BLaER1 (cell line): ENCODE measurements at regions not wholly inside any gene's neighbourhood (a gene's known extent, or its start where the extent isn't known, plus 50 kb on each side); places are given as distances from the start of the nearest gene placed in this dataset.
"Not testable (repeated sequence)": the region's sequence is repeated elsewhere in the genome, so short reads cannot be mapped to it uniquely, and the experiment has no call there.

Source experiments
- H3K27ac ChIP-seq: shearing (Covaris generic); formaldehyde crosslinking; 2 replicates; pipeline ENCODE4 v1.8.1; 2022
- H3K27me3 ChIP-seq: shearing (Covaris generic); formaldehyde crosslinking; 2 replicates; pipeline ENCODE4 v1.8.1; 2022
- H3K36me3 ChIP-seq: shearing (Covaris generic); formaldehyde crosslinking; 2 replicates; pipeline ENCODE4 v1.8.1; 2022
- H3K4me1 ChIP-seq: shearing (Covaris generic); formaldehyde crosslinking; 2 replicates; pipeline ENCODE4 v1.8.1; 2022
- H3K4me2 ChIP-seq: shearing (Covaris generic); formaldehyde crosslinking; 2 replicates; pipeline ENCODE4 v1.8.1; 2022
- H3K4me3 ChIP-seq: shearing (Covaris generic); formaldehyde crosslinking; 2 replicates; pipeline ENCODE4 v1.8.1; 2022
- H3K9ac ChIP-seq: shearing (Covaris generic); formaldehyde crosslinking; 2 replicates; pipeline ENCODE4 v1.8.1; 2022
- H3K9me3 ChIP-seq: shearing (Covaris generic); formaldehyde crosslinking; 2 replicates; pipeline ENCODE4 v1.8.1; 2022
- H4K20me1 ChIP-seq: shearing (Covaris generic); formaldehyde crosslinking; 2 replicates; pipeline ENCODE4 v1.8.1; 2022
- Cebpa-rat ChIP-seq: shearing (Covaris generic); IDR thresholded peaks from 2 replicates; pipeline ENCODE4 v1.8.1; 2022

DNA sequence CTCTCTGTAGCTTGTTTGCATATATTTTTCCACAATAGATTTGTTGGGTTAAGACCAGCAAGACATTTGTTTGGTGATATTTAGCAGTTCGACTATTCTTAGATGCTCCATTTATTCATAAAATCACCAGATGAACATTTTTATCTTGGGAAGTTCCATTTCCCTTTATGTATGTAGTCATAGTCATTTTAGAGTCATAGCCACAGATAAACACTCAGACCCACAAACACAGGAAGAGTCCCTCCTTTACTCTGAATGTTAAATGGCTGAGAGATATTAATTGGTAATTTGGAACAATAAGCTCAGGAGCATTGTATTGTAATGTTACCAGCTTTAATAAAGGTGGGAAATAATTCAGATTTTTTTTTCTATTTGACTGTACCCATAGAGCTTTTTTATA, 1608.7 kb downstream of the STIM2 start:
- H3K9ac ChIP-seq, result no peak overlapping the region
- H4K20me1 ChIP-seq, result no peaks in the 10 kb centered on the region
- no peak for TF ChIP-seq Cebpa-rat
- no peak overlapping the region for H3K27ac ChIP-seq
- H3K4me3 ChIP-seq, result no peak overlapping the region
- no peaks in the 10 kb centered on the region for H3K36me3 ChIP-seq
- no peak overlapping the region for H3K4me2 ChIP-seq
- H3K4me1 ChIP-seq, result no peaks in the 10 kb centered on the region
- H3K9me3 ChIP-seq, result no peaks in the 10 kb centered on the region
- no peaks in the 10 kb centered on the region for H3K27me3 ChIP-seq

DNA sequence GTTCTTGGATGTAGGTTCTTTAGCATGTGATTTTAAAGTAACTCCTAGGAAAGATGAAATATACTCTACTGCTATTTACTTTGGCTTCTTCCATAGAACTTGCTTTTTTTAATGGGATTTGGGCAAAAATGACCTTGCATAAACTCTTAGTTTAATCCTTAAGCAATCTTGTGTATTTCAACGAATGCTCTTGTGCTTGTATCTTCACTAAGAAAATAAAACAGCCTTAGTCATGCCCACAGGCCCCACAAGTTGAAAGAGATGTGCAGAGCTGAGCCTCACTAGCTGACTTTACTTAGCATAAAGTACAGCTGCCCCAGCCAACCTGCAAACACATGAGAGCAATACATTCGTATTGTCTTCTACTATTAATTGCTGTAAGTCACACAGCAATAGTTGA, 1609.2 kb downstream of the STIM2 start:
- no peaks in the 10 kb centered on the region for H3K27me3 ChIP-seq
- no peaks in the 10 kb centered on the region for H3K9me3 ChIP-seq
- no peaks in the 10 kb centered on the region for H3K36me3 ChIP-seq
- H3K4me2 ChIP-seq, result no peak overlapping the region
- H3K4me1 ChIP-seq, result no peaks in the 10 kb centered on the region
- no peak overlapping the region for H3K9ac ChIP-seq
- TF ChIP-seq Cebpa-rat, result no peak
- no peaks in the 10 kb centered on the region for H4K20me1 ChIP-seq
- no peak overlapping the region for H3K27ac ChIP-seq
- H3K4me3 ChIP-seq, result no peak overlapping the region

DNA sequence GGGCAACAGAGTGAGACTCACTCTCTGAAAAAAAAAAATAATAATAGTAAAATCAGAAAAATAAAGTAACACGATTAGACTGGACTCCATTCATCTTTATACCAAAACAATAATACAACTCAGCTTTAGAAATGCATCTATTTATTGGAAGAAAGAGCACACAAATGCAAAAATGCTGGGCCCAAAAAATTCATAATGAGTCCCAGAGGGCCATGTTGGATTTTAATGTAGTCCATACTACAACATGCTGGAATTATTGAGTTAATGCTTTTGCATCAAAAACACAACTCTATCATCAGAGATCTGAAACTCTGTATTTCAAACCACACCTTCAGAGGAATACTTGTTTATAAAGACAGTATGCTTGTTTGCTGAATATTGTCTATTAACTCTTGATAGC, 1614.7 kb downstream of the STIM2 start:
- Histone ChIP-seq H3K9me3 (no peaks in the 10 kb centered on the region), H3K27me3 (no peaks in the 10 kb centered on the region), H3K9ac (no peak overlapping the region), H3K4me1 (no peaks in the 10 kb centered on the region), H3K27ac (no peak overlapping the region), H4K20me1 (no peaks in the 10 kb centered on the region), H3K36me3 (no peaks in the 10 kb centered on the region), H3K4me2 (no peak overlapping the region), H3K4me3 (no peak overlapping the region)
- TF ChIP-seq Cebpa-rat, result no peak

DNA sequence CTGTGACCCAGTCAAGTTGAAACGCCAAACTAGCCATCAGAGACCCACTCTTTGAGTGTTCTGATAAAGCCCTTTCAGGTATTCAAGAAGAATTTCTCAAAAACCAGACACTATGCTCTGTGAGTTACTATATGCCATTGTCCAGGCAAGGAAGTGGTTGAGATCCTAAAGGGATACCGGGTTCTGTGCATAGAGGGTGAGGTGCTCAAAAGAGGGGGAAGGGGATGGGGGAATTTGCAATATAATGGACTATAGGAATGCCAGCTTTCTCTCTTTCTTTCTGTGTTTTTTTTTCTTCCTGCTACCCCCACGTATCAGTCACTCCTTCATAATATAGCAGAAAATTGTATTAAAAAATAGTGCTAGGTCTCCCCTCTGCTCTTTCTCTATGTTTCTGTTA, 1619.0 kb downstream of the STIM2 start:
- no peaks in the 10 kb centered on the region for H4K20me1 ChIP-seq
- no peaks in the 10 kb centered on the region for H3K36me3 ChIP-seq
- no peak overlapping the region for H3K9ac ChIP-seq
- no peaks in the 10 kb centered on the region for H3K9me3 ChIP-seq
- no peaks in the 10 kb centered on the region for H3K27me3 ChIP-seq
- TF ChIP-seq Cebpa-rat, result no peak
- H3K27ac ChIP-seq, result no peak overlapping the region
- no peak overlapping the region for H3K4me2 ChIP-seq
- no peaks in the 10 kb centered on the region for H3K4me1 ChIP-seq
- no peak overlapping the region for H3K4me3 ChIP-seq

DNA sequence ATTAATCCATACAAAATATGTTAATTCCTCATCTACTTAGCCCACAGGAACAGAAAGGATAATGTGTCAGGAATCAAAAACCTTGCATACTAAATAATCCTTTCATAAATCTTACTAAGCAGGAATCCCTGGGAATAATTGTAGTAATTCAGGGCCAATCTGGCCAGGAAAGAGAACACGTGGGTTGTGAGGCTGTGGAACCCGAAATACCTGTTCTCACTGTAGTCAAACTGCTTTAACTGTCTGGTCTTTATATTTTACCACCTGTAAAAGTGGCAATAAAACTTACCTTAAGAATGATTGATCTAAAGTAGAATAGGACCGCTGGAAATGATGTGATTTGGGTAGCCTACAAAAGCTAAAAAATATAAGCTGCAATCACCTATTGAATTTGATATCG, 1620.9 kb downstream of the STIM2 start:
- TF ChIP-seq Cebpa-rat, result no peak
- H3K9me3 ChIP-seq, result no peaks in the 10 kb centered on the region
- H3K4me1 ChIP-seq, result no peaks in the 10 kb centered on the region
- no peak overlapping the region for H3K4me2 ChIP-seq
- no peaks in the 10 kb centered on the region for H4K20me1 ChIP-seq
- no peak overlapping the region for H3K27ac ChIP-seq
- no peaks in the 10 kb centered on the region for H3K27me3 ChIP-seq
- H3K4me3 ChIP-seq, result no peak overlapping the region
- H3K9ac ChIP-seq, result no peak overlapping the region
- no peaks in the 10 kb centered on the region for H3K36me3 ChIP-seq

DNA sequence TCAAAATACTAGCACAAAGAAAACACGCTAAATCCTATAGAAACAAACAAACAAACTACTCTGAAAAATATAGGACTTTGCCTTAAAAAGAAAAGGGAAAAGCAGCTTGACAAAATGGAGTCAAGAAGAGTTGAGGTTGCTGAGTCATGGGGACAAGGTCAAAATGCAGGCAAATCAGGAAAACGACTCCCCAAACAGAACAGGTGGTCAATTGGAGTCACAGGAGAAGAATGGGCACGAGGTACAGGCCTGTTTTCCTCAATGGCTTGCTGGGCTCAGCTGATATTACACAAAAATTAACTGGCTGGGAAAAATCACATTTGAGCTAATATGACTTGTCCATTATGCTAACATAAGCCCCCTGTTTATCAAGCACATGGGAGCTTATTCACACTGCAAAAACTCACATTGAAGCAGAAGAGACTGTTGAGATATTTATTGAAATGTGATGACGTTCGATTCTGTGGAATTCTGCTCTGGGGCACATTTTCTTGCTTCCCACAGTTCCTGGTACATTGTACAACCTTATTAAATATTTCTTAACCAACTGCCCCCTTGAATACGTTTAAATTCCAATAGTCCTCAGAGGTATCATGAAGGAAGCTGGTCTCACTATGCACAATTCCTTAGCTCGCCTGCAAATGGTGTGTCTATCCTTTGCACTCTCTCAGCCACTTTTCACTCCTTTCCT, 1622.1 kb downstream of the STIM2 start:
- Histone ChIP-seq H3K27me3 (no peaks in the 10 kb centered on the region), H3K9ac (no peak overlapping the region), H3K9me3 (no peaks in the 10 kb centered on the region), H3K4me1 (no peaks in the 10 kb centered on the region), H3K4me2 (no peak overlapping the region), H3K36me3 (no peaks in the 10 kb centered on the region), H4K20me1 (no peaks in the 10 kb centered on the region), H3K27ac (no peak overlapping the region), H3K4me3 (no peak overlapping the region)
- TF ChIP-seq Cebpa-rat, result no peak

DNA sequence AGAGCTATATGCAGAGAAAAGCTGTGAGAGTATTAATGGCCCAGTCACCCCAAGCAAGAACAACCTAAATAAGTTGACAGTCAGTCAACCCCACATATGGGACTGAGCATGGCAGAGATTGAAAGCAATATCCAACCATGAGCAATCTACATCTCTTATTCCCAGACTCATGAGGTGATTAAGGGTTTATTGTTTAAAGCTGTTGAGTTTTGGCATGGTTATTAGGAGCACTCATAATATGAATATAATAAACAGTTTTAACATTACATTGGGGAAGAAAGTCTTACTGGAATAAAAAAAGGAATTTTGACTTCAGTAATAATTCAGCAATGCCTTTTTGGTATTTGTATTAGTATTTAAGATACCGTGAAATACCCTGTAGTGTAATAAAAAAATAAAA, 1627.4 kb downstream of the STIM2 start:
- H3K27me3 ChIP-seq, result no peaks in the 10 kb centered on the region
- H3K36me3 ChIP-seq, result no peaks in the 10 kb centered on the region
- H3K4me3 ChIP-seq, result no peak overlapping the region
- no peak overlapping the region for H3K4me2 ChIP-seq
- H4K20me1 ChIP-seq, result no peaks in the 10 kb centered on the region
- TF ChIP-seq Cebpa-rat, result no peak
- no peak overlapping the region for H3K27ac ChIP-seq
- no peaks in the 10 kb centered on the region for H3K9me3 ChIP-seq
- no peaks in the 10 kb centered on the region for H3K4me1 ChIP-seq
- no peak overlapping the region for H3K9ac ChIP-seq

DNA sequence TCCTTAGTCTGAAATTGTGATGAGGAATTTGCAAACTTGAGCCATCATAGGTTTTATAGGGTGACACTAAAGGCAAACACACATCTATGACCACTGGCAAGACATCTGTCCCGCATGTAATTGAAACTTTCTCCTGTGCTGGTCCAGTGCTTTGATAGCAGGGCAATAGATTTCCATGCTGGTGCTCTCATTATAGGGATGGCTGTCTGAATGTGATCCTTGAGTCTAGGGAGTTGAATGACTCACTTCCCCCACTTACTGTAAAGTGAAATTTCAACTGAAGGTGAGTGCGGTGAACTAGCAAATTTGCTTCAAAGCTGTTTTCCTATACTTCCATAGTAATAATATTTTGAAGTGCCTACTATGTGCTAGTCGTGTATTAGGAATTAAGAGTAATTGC, 1630.0 kb downstream of the STIM2 start:
- H3K4me1 ChIP-seq, result no peaks in the 10 kb centered on the region
- no peak overlapping the region for H3K4me2 ChIP-seq
- no peak overlapping the region for H3K4me3 ChIP-seq
- no peaks in the 10 kb centered on the region for H3K9me3 ChIP-seq
- H4K20me1 ChIP-seq, result no peaks in the 10 kb centered on the region
- TF ChIP-seq Cebpa-rat, result no peak
- no peaks in the 10 kb centered on the region for H3K36me3 ChIP-seq
- H3K27ac ChIP-seq, result no peak overlapping the region
- no peak overlapping the region for H3K9ac ChIP-seq
- H3K27me3 ChIP-seq, result no peaks in the 10 kb centered on the region

DNA sequence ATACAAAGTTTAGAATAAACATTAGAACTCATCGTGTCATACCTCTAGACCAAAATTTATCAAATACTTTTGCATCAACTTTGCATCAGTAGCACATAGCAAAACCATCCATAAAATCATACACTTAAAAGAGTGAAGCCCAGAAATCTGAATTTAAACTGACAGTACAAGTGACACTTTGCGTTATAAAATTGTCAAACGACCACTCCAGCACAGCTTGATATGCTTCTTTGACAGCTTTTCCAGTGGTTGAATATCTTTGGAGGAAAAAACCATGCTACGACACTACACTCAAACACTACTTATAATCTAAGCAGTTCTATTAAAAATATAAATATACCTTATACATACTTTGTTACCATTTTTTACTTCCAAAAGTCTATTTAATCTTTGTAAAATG, 1644.4 kb downstream of the STIM2 start:
- no peaks in the 10 kb centered on the region for H3K36me3 ChIP-seq
- no peak overlapping the region for H3K9ac ChIP-seq
- H4K20me1 ChIP-seq, result no peaks in the 10 kb centered on the region
- no peaks in the 10 kb centered on the region for H3K9me3 ChIP-seq
- no peak overlapping the region for H3K27ac ChIP-seq
- no peak overlapping the region for H3K4me3 ChIP-seq
- TF ChIP-seq Cebpa-rat, result no peak
- H3K4me1 ChIP-seq, result no peaks in the 10 kb centered on the region
- H3K27me3 ChIP-seq, result no peaks in the 10 kb centered on the region
- H3K4me2 ChIP-seq, result no peak overlapping the region

DNA sequence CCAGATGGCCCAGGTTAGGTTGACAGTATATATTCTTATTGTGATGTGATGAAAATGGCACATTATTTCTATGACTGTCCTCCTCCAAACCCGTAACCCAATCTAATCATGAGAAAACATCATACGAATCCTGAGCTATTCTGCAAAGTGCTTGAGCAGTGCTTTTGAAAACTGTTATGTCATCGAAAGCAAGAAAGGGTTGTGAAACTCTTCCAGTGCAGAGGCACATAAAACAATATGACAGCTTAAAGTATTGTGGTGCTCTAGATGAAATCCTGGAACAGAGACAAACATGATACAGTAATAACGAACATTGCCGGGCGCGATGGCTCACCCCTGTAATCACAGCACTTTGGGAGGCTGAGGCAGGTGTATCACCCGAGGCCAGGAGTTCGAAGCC, 1648.0 kb downstream of the STIM2 start:
- no peaks in the 10 kb centered on the region for H3K9me3 ChIP-seq
- no peak for TF ChIP-seq Cebpa-rat
- no peaks in the 10 kb centered on the region for H3K36me3 ChIP-seq
- no peak overlapping the region for H3K4me3 ChIP-seq
- H3K4me2 ChIP-seq, result no peak overlapping the region
- no peak overlapping the region for H3K27ac ChIP-seq
- H3K27me3 ChIP-seq, result no peaks in the 10 kb centered on the region
- H3K9ac ChIP-seq, result no peak overlapping the region
- no peaks in the 10 kb centered on the region for H3K4me1 ChIP-seq
- H4K20me1 ChIP-seq, result no peaks in the 10 kb centered on the region

DNA sequence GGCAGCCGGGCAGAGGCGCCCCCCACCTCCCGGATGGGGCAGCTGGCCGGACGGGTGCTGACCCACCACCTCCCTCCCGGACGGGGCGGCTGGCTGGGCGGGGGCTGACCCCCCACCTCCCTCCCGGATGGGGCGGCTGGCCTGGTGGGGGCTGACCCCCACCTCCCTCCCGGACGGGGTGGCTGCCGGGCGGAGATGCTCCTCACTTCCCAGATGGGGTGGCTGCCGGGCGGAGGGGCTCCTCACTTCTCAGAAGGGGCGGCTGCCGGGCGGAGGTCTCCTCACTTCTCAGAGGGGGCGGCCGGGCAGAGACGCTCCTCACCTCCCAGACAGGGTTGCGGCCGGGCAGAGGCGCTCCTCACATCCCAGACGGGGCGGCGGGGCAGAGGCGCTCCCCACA, 1654.1 kb downstream of the STIM2 start:
- not testable (repeated sequence) for H3K9ac ChIP-seq, H3K4me1 ChIP-seq, H3K4me2 ChIP-seq, H3K27me3 ChIP-seq, H3K36me3 ChIP-seq, H3K27ac ChIP-seq, H3K9me3 ChIP-seq, H3K4me3 ChIP-seq, H4K20me1 ChIP-seq
